ENCODE measurements at regions not wholly inside any gene's neighbourhood (a gene's known extent, or its start where the extent isn't known, plus 50 kb on each side); places are given as distances from the start of the nearest gene placed in this dataset.

- no peak for DNase-seq
Measured at GRCh38 chr4:3704669-3705068, 61.5 kb upstream of the ADRA2C start.

- no peak for DNase-seq
Measured at GRCh38 chr4:3703677-3704521, 62.3 kb upstream of the ADRA2C start.

- DNase-seq: no peak
Measured at GRCh38 chr4:3703343-3703676, 62.9 kb upstream of the ADRA2C start.

- DNase-seq: no peak
Measured at GRCh38 chr4:3702561-3703221, 63.5 kb upstream of the ADRA2C start.

GRCh38 chr4:3701736-3702560 is 64.2 kb upstream of the ADRA2C start:
- DNase-seq: no peak

GRCh38 chr4:3701271-3701734 is 64.9 kb upstream of the ADRA2C start:
- no peak for DNase-seq

- DNase-seq: no peak
Measured at GRCh38 chr4:3700736-3701135, 65.4 kb upstream of the ADRA2C start.

GRCh38 chr4:3700223-3700622 is 66.0 kb upstream of the ADRA2C start:
- no peak for DNase-seq

- no peak for DNase-seq
Measured at GRCh38 chr4:3699678-3700077, 66.5 kb upstream of the ADRA2C start.

- DNase-seq: no peak
Measured at GRCh38 chr4:3699261-3699660, 66.9 kb upstream of the ADRA2C start.

GRCh38 chr4:3697033-3697432 is 69.2 kb upstream of the ADRA2C start:
- no peak for DNase-seq

- DNase-seq: no peak
Measured at GRCh38 chr4:3690551-3691152, 75.5 kb upstream of the ADRA2C start.

- DNase-seq: no peak
Measured at GRCh38 chr4:3689576-3690550, 76.3 kb upstream of the ADRA2C start.

- DNase-seq: no peak
Measured at GRCh38 chr4:3689006-3689405, 77.2 kb upstream of the ADRA2C start.

GRCh38 chr4:3688018-3688998 is 77.9 kb upstream of the ADRA2C start:
- DNase-seq: no peak

GRCh38 chr4:3687538-3687937 is 78.6 kb upstream of the ADRA2C start:
- DNase-seq: no peak

GRCh38 chr4:3686753-3687152 is 79.4 kb upstream of the ADRA2C start:
- DNase-seq: no peak

GRCh38 chr4:3685081-3685645 is 81.0 kb upstream of the ADRA2C start:
- DNase-seq: no peak

GRCh38 chr4:3684546-3684945 is 81.6 kb upstream of the ADRA2C start:
- no peak for DNase-seq

- DNase-seq: no peak
Measured at GRCh38 chr4:3683744-3684421, 82.3 kb upstream of the ADRA2C start.

Measured in NCI-H1694 (cell line).